ENCODE measurements at regions not wholly inside any gene's neighbourhood (a gene's known extent, or its start where the extent isn't known, plus 50 kb on each side); places are given as distances from the start of the nearest gene placed in this dataset.
A peak's percentile ranks its signal among the peaks of the same experiment; 100 is the strongest.

DNA sequence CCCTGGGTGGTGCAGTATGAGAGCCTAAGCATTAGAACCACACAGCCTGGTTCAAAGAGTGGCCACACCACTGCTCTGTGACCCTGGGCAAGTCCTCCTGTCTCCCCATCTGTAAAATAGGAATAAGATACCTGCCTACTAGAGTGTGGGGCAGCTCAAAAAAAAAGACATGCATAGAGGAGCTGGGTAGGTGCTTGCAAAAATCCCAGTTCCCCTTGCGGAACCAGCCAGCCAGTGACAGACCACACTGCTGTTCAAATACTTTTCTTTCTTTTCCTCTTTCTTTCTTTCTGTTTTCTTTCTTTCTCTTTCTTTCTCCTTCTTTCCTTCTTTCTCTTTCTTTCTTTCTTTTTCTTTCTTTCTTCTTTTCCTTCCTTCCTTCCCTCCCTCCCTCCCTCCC, 63.0 kb upstream of the TRIM2 start:
- DNase-seq: no peak

DNA sequence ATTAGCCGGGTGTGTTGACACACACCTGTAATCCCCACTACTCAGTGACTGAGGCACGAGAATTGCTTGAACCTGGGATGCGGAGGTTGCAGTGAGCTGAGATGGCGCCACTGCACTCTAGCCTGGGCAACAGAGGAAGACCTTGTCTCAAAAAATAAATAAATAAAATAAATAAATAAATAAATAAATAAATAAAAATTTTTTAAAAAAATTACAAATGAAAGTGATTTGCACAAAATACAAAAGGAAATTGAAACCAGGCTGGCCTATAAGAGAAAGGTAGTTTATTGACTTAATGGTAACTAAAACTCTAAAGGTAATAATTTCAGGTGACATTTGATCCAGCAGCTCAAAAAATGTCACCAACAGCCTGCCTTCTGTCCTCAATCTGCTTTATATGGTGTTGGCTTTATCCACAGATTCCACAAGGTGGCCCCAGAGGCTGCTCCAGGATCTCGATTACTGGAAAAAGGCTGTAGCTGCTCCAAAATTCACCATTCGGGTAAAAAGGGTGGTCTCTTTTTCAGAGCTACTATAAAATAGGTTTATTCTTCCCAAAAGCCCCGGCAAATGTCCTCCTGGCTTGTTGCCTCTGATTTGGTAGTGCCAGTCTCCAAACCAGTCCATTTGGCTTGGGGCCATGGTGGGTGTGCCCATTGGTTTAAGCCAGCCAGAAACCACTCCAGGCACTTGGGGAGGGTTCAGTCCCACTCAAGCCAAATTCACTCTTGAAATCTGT, 61.4 kb upstream of the TRIM2 start:
- DNase-seq: peak; percentile 83

DNA sequence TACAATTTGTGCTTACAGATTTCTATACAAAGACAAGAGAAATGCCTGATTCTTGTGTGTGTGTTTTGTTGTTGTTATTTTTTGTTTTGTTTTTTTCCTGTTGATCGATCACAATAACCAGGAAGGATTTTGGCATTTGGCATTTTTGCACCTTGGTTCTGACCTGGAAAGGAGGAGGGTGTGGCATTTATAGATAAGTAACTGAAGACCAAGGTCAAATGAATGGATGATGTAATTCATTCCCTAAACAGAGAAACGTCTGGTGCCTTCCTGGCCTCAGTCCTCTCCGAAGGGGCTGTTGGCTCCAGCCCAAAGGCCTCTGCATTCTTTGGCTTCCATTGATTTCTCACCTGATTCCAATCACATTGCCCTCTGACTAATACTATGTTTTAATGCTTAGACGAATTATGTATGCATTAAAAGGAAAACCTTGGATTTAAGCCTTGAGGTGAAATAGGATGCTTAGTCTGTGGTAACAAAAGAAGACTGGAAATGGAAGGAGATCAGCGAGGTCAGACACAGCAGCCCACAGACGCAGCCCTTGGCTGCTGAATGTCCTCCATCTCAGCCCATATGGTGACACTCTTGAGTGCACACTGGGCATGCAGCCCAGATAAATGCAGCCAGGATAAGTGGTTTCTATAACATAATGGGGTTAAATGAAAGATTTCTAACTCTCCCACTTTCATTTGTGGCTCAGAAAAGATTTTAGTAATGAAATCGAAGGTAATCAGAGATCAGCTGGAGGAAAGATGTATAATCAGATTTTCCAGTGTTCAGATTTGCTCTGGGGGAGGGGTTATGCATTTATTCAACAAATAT, 60.5 kb upstream of the TRIM2 start:
- DNase-seq: no peak

DNA sequence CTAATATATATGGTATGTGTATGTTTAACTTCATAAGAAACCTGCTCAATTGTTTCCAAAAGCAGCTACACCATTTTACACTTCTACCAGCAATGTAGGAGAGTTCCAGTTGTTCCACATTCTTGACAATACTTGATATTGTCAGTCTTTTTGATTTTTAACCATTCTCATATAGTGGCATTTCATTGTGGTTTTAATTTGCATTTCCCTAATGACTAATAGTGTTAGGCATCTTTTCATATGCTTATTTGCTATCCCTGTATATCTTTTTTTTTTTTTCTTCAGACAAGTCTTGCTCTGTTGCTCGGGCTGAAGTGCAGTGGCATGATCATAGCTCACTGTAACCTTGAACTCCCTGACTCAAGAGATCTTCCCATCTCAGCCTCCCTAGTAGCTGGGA, 58.2 kb upstream of the TRIM2 start:
- no peak for DNase-seq

DNA sequence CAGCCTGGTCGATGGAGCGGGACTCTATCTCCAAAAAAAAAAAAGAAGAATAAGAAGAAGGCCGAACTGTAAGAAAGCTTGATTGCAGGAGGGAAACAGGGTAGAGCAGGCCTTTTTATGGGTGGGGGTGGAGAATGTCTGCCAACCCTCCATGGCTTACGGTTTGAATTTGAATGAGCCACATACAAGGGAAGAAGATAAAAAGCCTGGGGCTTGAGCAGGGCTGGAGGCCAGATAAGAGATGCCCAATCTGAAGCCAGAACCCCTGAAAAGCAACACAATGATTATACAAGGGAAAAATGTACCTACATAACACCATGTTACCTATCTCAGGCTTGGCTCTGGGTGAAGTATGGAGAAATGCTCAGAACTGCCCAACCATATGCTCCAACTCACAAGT, 57.3 kb upstream of the TRIM2 start:
- DNase-seq: no peak

DNA sequence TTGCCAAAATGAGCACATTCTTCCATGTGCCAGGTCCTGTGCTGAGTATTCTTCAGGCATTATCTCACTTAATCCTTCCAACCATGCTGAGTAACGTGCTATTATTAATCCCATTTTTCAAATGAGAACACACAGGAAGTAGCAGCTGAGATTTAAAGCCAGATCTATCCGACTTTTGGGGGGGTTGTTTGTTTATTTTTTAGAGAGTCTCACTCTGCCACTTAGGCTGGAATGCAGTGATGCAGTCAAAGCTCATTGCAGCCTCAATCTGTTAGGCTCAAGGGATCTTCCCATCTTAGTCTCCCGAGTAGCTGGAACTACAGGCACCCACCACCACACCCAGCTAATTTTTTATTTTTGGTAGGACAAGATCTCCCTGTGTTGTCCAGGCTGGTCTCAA, 55.5 kb upstream of the TRIM2 start:
- no peak for DNase-seq

DNA sequence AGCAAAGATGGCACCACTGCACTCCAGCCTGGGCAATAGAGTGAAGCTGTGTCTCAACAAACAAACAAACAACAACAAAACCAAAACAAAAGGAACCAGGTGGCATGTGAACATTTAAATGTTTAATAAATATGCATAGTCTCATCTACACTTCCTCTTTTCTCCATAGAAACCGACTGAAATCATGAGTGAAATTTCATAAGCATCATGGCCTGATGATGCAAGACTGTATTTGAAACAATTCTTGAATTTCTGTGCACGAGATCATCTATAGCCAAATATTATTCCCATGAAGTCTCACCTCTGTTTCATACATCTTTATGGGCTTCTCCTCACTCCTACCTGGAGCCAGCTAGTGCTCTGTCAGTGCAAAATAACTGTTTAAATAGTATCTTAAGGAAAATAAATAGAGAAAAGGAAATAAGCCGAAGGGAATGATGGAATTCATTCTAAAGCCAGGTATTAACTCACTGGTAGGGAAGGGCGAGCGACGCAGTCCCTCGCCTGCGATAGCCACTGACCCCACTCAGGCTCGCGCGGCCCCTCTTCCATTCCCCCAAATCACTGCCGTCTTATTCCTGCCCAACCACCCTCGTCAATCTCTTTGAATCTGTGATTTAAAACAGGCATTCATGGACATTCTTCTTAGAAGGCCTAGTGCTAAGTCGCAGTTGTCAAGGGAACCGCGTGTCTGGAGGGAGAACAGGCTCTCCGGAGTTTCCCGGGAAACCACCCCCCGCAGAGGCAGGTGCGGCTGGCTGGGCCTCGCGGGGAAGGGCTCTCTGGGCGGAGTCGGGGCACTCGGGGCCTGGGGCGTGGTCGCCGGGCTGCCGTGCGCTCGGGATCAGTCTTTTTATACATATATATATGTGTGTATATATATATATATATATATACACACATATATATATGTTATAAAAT, 52.4 kb upstream of the TRIM2 start:
- DNase-seq: peak; percentile 70

DNA sequence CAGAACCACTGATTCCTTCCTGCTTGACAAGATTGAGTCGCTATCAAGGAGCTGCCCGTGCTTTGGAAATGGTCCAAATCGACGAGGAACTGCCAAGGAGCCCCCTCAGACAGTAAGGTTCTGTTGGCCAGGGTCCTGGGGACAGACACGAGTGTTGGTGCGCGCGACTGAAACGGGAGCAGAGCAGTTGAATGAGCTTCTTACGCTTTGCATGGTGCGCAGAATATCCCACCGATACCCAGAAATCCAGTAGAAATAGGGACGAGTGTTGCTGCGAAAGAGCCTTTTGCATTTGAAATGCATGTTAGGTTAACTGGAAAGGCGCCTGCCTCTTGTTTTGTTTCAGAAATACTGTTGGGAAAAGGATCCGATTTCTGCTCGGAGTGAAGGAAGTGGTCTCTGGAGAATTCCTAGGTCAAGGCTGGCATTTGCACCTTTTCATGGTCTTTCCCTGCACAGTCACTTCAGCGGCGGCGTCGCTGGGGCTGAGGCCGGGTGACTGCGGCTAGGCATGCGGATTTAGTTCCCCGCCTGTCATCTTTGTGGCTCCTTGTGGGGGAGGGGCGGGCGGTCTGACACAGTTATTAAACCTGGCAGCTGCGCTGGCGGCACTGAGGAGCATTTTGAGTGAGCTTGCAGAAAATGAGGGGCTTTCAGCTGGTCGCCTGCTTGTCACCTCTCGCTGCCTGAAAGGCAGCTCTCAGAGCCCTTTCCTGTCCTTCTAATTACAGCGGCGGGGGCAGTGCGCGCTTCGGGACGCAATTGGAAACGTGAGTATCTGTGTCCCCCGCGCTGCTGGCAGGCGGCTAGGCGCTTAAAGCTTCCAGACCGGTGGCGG, 51.5 kb upstream of the TRIM2 start:
- DNase-seq: peak; percentile 75

DNA sequence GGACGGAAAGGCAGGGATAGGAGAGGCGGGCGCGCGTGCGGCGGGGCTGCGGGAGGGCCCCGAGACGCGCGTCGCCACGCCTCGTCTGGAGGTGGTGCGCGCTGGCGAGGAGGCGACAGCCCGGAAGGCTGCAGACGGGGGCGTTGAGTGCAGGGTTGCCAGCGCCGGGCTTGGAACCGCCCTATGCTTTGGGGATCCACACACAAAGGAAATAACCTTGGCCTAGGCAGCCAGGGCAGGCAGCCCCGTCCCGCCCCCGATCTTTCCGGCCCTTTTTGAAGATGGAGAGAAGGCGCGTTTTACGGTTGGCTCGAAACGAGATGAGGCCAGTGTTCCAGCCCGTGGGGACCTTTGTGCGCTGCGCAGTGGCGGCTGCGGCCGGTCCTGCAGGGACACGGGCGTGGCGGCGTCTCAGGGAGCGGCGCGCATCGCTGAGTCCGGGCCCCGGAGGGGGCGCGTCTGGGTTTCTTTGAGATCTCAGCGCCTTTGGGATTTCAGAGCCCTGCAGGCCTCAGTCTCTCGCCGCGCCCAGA, 50.8 kb upstream of the TRIM2 start:
- peak; percentile 80 for DNase-seq

DNA sequence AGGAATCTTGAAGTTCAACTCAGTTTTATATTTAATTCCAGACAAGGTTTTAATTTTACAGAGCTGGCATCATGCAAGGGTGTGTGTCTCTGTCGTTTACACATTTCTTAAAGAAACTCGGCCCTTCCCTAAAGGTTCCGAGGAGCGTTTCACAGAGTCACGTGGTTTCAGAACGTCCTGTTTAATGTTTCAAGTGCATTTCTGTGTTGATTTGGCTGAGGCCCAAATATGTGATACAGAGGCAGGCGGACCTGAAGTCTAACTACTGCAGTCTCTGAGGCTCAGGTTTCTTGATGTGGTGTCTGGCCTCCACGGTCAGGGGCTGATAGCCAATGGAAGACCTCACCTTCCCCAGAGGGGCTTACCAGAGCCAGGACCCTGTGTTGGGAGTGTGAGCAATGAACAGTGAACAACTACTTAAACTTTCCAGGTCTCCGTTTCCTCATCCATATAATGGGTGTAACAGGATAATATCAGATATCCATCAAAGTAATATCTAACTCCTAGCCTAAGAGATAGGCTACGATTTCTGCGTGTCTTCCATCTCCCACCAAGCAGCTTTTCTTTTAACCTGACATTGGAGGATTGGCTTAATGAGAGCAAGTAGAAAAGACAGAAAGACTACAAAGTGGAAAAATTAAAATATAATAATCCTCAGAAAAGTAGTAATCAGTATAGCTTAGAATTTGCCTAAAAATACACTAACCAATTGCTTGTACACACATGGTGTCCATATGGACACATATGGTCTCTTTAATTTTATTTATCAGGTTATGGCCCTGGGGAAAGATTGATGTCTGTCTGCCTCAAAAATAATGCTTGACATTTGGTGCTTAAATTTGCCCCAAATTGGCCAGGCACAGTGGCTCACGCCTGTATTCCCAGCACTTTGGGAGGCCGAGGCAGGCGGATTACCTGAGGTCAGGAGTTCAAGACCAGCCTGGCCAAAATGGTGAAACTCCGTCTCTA, 50.0 kb upstream of the TRIM2 start:
- no peak for DNase-seq
